C4-2B (cell line): ENCODE measurements at regions not wholly inside any gene's neighbourhood (a gene's known extent, or its start where the extent isn't known, plus 50 kb on each side); places are given as distances from the start of the nearest gene placed in this dataset.
A peak's percentile ranks its signal among the peaks of the same experiment; 100 is the strongest.
"Not testable (repeated sequence)": the region's sequence is repeated elsewhere in the genome, so short reads cannot be mapped to it uniquely, and the experiment has no call there.

ENCODE experiments used
- H3K27ac ChIP-seq: fragments of 450-650 bp; 2 replicates; pipeline ENCODE4 v1.5.1; 2017
- CTCF ChIP-seq: fragments of 450-650 bp; conservative IDR thresholded peaks from 2 replicates; pipeline ENCODE4 v1.5.1; 2017; ENCODE audit warnings: mild to moderate bottlenecking
- ZFX ChIP-seq: fragments of 450-650 bp; IDR thresholded peaks from 2 replicates; pipeline ENCODE4 v1.6.1; 2017

- H3K27ac ChIP-seq, result no peak overlapping the region
- no peak for TF ChIP-seq CTCF
- TF ChIP-seq ZFX, result no peak
Observed at GRCh38 chr2:122329278-122329677, 573.8 kb downstream of the TSN start.

- no peak overlapping the region for H3K27ac ChIP-seq
- TF ChIP-seq ZFX (no peak), CTCF (no peak)
Observed at GRCh38 chr2:122333932-122334331, 578.5 kb downstream of the TSN start.

- H3K27ac ChIP-seq, result no peak overlapping the region
- TF ChIP-seq CTCF (peak; percentile 16; the same call in 1 of the 2 replicates), ZFX (no peak)
Observed at GRCh38 chr2:122338000-122338399, 582.5 kb downstream of the TSN start.

GRCh38 chr2:122340246-122340645 lies 584.8 kb downstream of the TSN start:
- no peak overlapping the region for H3K27ac ChIP-seq
- TF ChIP-seq ZFX (no peak), CTCF (no peak)

- TF ChIP-seq CTCF (no peak), ZFX (no peak)
- H3K27ac ChIP-seq, result no peak overlapping the region
Observed at GRCh38 chr2:122341007-122341406, 585.6 kb downstream of the TSN start.

- not testable (repeated sequence) for H3K27ac ChIP-seq
Observed at GRCh38 chr2:122352151-122352550, 596.7 kb downstream of the TSN start.

GRCh38 chr2:122357998-122358397 lies 602.5 kb downstream of the TSN start:
- TF ChIP-seq CTCF (no peak), ZFX (no peak)
- no peak overlapping the region for H3K27ac ChIP-seq

- TF ChIP-seq ZFX (no peak), CTCF (no peak)
- no peak overlapping the region for H3K27ac ChIP-seq
Observed at GRCh38 chr2:122358729-122359128, 603.3 kb downstream of the TSN start.
